Medulla oblongata (tissue), 1 donor: ENCODE measurements at regions not wholly inside any gene's neighbourhood (a gene's known extent, or its start where the extent isn't known, plus 50 kb on each side); places are given as distances from the start of the nearest gene placed in this dataset.
"Not testable (repeated sequence)": the region's sequence is repeated elsewhere in the genome, so short reads cannot be mapped to it uniquely, and the experiment has no call there.

ENCODE experiments used
- DNase-seq: peaks from one replicate; pipeline ENCODE4 v3.0.0-alpha.2; 2015; ENCODE audit errors: extremely low spot score

DNA sequence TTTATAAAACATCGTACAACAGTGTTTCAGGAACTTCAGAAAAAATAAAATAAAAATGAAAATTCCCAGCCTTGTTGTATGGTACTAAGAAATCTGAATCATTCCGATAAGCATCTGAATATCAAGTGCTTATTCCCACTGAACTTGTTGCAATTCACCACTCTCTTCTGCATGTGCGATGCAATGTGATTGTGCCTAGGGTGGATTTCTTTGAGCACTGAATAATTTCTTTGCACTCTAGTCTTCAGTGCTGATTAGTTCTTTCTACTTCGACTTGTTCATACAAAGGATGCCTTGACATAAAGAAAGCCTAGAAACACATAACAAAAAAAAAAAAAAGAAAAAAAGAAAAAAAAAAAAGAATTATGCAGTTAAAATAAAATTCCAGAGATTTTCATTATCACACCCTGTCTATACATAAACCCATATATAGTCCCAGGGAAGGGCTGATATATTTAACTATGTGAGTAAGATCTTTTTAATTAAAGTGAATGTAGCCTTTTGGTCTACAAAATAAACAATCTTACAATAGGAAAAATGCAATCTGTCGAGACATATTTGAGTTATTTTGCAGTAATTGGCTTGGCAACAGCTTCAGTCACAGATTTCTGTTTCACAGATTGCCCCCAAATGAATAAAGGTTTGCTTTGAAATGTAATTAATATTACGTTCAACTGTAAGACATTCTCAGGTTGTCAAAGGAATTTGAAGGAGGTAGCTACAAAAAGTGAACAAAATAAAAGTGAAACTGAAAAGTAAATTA lies 1118.9 kb upstream of the CELF2 start:
- DNase-seq: no peak

GRCh38 chr10:9900751-9901150 lies 1116.9 kb upstream of the CELF2 start:
- DNase-seq: no peak

- DNase-seq: no peak
Observed at GRCh38 chr10:9901971-9902370, 1115.7 kb upstream of the CELF2 start.

DNA sequence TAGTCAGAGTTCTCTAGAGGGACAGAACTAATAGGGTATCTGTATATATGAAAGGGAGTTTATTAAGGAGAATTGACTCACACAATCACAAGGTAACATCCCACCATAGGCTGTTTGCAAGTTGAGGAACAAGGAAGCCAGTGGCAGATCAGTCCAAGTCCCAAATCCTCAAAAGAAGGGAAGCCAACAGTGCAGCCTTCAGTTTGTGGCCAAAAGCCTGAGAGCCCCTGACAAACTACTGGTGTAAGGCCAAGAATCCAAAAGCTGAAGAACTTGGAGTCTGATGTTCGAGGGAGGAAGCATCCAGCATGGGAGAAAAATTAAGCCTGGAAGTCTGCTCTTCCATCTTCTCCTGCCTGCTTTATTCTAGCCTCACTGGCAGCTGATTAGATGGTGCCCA lies 1107.2 kb upstream of the CELF2 start:
- no peak for DNase-seq

DNA sequence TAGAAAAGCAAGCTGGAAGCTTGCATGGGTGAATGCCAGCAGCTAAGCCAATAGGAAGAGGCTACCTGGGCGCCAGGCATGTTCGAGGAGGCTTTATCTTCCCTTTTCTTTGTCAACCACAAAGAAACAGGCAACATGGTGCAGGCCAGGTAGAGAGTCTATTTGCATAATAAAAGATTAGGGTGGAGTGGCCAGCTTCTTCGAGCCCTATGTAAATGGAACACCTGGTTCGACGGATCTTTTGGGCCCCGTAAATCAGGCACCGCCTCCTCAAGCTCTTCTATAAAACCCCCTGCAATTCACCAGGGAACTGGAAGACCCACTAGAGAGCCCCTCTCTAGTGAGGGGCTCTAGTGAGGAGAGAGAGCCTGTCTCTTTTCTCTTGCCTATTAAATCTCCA lies 1106.2 kb upstream of the CELF2 start:
- DNase-seq: no peak

DNA sequence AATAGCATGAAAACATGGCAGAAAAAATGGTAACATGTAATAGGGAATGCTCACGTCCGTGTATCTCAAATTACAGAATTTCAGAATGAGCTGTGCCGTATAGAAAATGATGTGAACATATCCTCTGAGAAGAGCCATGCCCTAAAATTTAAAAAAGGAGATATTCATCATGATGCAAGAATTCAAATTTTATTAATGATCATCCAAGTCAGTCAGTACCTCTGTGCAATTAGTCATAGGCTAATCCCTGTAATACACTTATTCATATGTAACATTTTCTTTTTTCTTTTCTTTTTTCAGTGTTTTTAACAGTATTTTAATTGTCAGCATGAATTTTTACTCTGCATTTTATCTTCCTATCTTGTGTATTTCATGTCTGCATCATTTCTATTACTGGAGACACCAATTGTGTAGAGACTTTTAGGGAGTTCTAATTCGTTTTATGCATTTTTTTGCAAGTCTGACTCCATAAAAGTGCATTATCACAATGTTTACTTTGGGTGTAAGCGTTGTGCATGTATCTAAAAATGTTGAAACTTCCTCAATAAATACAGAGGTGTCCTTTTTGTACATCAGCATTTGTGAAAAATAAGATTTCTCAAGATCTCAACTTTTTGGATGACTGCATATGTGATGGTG lies 1103.7 kb upstream of the CELF2 start:
- no peak for DNase-seq

DNA sequence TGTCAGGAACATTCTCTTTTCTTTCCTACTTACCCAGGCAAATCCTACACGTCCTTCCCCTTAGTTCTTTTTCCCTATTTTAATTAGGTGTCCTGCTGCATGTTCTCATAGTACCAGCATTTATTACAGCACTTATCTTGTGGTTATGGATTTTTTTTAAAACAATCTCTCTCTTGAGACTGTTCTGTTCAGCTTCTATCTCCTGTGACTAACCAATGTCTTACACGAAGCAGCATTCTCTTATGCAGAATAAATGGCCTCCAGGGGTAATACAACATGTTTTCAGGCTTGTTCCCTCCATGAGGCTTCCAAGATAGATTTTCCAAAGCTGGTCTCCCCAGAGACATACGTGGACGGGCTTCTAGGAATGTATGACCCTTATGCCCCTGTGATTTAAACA lies 1096.1 kb upstream of the CELF2 start:
- no peak for DNase-seq

DNA sequence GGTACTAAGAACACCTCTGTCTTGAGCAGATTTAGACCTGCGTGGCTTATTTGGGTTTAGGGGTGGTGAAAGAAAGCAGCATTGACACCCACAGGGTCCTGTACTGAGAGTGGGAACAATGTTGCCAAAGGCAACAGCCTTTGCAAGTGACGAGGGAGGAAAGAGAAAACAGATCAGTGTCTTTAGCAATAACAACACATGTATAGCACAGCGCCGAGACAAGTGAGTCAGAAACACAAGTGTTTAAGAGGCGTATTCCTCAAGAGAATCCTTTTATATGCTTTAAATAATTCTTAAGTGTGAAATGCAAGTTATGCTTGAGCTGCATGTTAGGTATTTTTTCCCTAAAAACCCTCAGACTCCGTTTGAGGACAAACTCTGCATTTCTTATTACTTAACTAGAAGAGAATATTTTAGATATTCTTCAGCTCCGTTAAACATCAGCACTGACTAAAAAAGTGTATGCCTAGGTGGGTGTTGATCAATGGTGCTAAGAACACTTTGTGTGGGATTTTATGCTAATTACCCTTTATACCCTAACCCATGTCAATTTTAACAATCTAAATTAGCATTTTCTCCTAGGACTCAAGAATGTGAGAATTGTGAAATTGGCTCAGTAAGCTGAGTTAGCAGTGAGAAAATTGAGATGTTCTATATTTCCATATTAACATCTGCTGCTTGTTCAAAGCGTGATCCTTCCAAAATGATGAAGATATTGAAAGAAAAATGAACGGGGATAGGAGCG lies 1095.4 kb upstream of the CELF2 start:
- DNase-seq: no peak

DNA sequence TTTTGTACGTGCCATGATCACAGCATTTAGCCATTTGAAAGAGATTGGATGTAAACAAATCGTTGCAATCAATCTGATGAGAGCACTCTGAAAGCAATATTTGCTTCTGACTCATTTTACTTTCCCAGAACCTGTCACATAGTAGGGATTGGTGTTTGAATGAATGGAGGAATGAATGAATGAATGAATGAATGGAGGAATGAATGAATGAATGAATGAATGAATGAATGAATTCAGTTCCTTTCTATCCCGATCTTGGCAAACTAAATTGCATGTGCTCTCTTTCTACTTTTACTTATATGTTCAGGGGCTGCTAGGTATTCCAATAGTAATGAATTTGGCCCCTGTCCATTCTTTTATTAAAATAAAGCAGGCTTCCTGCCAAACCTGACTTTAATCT lies 1091.7 kb upstream of the CELF2 start:
- no peak for DNase-seq

DNA sequence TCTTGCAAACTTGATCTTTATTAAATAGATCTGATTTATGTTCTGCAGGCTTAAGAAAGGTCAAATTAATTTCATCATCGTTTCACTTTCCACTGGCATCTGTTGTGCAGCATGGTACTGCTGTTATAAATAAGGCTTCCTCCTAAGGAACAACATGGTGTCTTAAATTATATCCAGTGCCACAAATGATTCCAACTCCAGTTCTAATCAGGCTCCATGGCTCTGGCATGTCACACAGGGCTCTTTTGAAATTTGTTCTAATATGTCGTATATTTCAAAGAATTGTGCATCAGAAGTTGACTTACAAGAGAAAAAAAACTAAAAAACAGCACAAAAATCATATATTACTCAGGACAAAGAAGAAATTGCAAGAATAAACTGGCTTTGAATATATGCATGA lies 1090.8 kb upstream of the CELF2 start:
- no peak for DNase-seq

DNA sequence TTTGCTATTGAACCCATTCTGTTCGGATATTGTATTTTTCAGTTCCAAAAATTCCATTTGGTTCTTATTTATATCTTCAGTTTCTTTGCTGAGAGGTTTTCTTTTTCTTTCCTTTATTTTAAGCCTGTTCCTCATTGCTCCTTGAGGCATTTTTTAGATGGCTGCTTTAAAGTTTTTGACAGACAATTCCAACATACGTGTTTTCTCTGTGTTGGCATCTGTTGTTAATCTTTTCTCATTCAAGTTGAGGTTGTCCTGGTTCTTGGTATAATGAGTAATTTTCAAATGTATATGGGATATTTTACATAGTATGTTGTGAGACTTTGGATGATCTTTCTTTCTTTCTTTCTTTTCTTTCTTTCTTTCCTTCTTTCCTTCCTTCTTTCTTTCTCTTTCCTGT lies 1078.0 kb upstream of the CELF2 start:
- no peak for DNase-seq

DNA sequence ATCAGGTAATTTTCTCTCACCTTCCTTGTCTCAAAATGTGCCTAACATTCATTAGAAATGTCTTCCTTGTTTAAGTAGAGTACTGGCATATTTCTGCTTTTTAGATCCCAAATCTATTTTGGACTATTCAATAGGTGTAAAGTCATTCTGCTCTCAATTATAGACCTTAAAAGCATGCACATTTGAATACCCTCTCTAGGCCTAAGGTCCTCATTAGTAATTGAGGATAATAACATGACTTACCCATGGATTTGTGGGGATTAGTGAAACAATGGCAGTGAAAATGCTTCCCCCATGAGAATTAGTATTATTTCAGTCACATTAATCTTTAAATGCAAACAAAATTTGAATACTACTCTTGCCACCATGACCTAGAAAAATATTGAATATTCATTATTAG lies 1073.0 kb upstream of the CELF2 start:
- no peak for DNase-seq

- DNase-seq: no peak
Observed at GRCh38 chr10:9950070-9950469, 1067.6 kb upstream of the CELF2 start.

- no peak for DNase-seq
Observed at GRCh38 chr10:9951481-9952257, 1066.0 kb upstream of the CELF2 start.

- DNase-seq: no peak
Observed at GRCh38 chr10:9957351-9957750, 1060.3 kb upstream of the CELF2 start.

DNA sequence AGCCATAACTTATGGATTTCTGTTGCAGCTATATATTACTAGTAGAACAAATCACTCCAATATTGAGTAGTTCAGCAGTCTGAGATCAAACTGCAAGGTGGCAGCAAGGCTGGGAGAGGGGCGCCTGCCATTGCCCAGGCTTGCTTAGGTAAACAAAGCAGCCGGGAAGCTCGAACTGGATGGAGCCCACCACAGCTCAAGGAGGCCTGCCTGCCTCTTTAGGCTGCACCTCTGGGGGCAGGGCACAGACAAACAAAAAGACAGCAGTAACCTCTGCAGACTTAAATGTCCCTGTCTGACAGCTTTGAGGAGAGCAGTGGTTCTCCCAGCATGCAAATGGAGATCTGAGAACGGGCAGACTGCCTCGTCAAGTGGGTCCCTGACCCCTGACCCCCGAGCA lies 1059.8 kb upstream of the CELF2 start:
- DNase-seq: not testable (repeated sequence)

- no peak for DNase-seq
Observed at GRCh38 chr10:9965341-9965740, 1052.3 kb upstream of the CELF2 start.

GRCh38 chr10:9986786-9987185 lies 1030.9 kb upstream of the CELF2 start:
- no peak for DNase-seq

GRCh38 chr10:9987197-9987596 lies 1030.5 kb upstream of the CELF2 start:
- DNase-seq: no peak

DNA sequence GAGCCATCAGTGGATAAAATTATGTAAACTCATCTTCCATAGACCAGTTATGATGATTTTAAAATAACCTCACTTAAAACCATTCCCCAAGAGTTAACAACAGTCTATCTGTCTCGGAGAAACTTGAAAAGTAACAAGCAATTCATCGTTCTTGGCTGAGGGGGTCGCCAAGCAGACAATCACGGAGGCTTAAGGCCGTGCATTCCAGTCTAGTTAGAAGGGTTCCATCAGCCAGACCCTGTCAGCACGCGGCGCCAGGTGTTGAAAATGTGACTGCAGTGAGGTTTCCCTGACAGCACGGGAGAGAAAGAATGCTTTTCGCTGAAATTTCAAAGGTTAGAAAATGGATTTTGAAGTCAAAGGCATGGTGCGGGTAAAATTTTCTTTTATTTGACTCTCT lies 1025.0 kb upstream of the CELF2 start:
- no peak for DNase-seq

GRCh38 chr10:9994131-9994530 lies 1023.5 kb upstream of the CELF2 start:
- no peak for DNase-seq

GRCh38 chr10:9999627-10000026 lies 1018.0 kb upstream of the CELF2 start:
- no peak for DNase-seq
